ENCODE measurements at regions not wholly inside any gene's neighbourhood (a gene's known extent, or its start where the extent isn't known, plus 50 kb on each side); places are given as distances from the start of the nearest gene placed in this dataset.

GRCh38 chr20:61149636-61150035 lies 102.4 kb upstream of the CDH4 start:
- TF ChIP-seq CHD2 (IDR thresholded peaks at IDR 0.05; ENCODE audit: low read length): no peak
- TF ChIP-seq RFX5 (IDR thresholded peaks at IDR 0.05; ENCODE audit: borderline replicate concordance, low read depth, low read length): no peak
- no peak for TF ChIP-seq EZH2 (IDR thresholded peaks at IDR 0.05; ENCODE audit: low read depth, low read length, severe bottlenecking)
- TF ChIP-seq, protein P1, sequence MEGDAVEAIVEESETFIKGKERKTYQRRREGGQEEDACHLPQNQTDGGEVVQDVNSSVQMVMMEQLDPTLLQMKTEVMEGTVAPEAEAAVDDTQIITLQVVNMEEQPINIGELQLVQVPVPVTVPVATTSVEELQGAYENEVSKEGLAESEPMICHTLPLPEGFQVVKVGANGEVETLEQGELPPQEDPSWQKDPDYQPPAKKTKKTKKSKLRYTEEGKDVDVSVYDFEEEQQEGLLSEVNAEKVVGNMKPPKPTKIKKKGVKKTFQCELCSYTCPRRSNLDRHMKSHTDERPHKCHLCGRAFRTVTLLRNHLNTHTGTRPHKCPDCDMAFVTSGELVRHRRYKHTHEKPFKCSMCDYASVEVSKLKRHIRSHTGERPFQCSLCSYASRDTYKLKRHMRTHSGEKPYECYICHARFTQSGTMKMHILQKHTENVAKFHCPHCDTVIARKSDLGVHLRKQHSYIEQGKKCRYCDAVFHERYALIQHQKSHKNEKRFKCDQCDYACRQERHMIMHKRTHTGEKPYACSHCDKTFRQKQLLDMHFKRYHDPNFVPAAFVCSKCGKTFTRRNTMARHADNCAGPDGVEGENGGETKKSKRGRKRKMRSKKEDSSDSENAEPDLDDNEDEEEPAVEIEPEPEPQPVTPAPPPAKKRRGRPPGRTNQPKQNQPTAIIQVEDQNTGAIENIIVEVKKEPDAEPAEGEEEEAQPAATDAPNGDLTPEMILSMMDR (IDR thresholded peaks at IDR 0.05; ENCODE audit: control extremely low read depth in 1 of 3, insufficient read depth in 1 of 3, low read depth in 1 of 3, low read length in 3 of 3): no peak
- no peak for TF ChIP-seq KDM1A (IDR thresholded peaks at IDR 0.05; ENCODE audit: borderline replicate concordance, low read length)
- no peak for TF ChIP-seq RAD21 (IDR thresholded peaks at IDR 0.05 in 1 of 2, conservative IDR thresholded peaks at IDR 0.05 in 1 of 2; ENCODE audit: low read depth in 2 of 2, low read length in 2 of 2)

All from H1 (cell line).